ENCODE measurements at regions not wholly inside any gene's neighbourhood (a gene's known extent, or its start where the extent isn't known, plus 50 kb on each side); places are given as distances from the start of the nearest gene placed in this dataset.
"Not testable (repeated sequence)": the region's sequence is repeated elsewhere in the genome, so short reads cannot be mapped to it uniquely, and the experiment has no call there.

GRCh38 chr6:155861821-155862220 is 406.2 kb upstream of the NOX3 start:
- ChIA-PET POLR2A (ENCODE audit: low non-redundant PET) (no interaction called here), CTCF (interaction anchor here (0.7 kb wide), 1 partner anchor 836 kb away, joined by 4 read pairs; no protein-coding TSS in a partner anchor)
- DNase-seq (ENCODE audit: low spot score), result no peak
- TF ChIP-seq CTCF (conservative IDR thresholded peaks at IDR 0.05; ENCODE audit: low read depth), result no peak
- no peak overlapping the region for H3K27ac ChIP-seq

GRCh38 chr6:155858906-155859305 is 403.3 kb upstream of the NOX3 start:
- POLR2A ChIA-PET (ENCODE audit: low non-redundant PET); CTCF ChIA-PET; DNase-seq (ENCODE audit: low spot score); H3K27ac ChIP-seq: not testable (repeated sequence)

- CTCF ChIA-PET, result no interaction called here
- POLR2A ChIA-PET (ENCODE audit: low non-redundant PET), result no interaction called here
- TF ChIP-seq CTCF (conservative IDR thresholded peaks at IDR 0.05; ENCODE audit: low read depth), result no peak
- no peak overlapping the region for H3K27ac ChIP-seq
- DNase-seq (ENCODE audit: low spot score), result no peak
These were observed 399.1 kb upstream of the NOX3 start for GRCh38 chr6:155854787-155855186.

GRCh38 chr6:155853011-155853410 is 397.4 kb upstream of the NOX3 start:
- no peak overlapping the region for H3K27ac ChIP-seq
- ChIA-PET POLR2A (ENCODE audit: low non-redundant PET) (no interaction called here), CTCF (no interaction called here)
- DNase-seq (ENCODE audit: low spot score), result no peak
- no peak for TF ChIP-seq CTCF (conservative IDR thresholded peaks at IDR 0.05; ENCODE audit: low read depth)

GRCh38 chr6:155850408-155850841 is 394.8 kb upstream of the NOX3 start:
- DNase-seq (ENCODE audit: low spot score), result no peak
- CTCF ChIA-PET, result no interaction called here
- TF ChIP-seq CTCF (conservative IDR thresholded peaks at IDR 0.05; ENCODE audit: low read depth), result no peak
- H3K27ac ChIP-seq, result no peak overlapping the region
- POLR2A ChIA-PET (ENCODE audit: low non-redundant PET), result no interaction called here

- no peak for TF ChIP-seq CTCF (conservative IDR thresholded peaks at IDR 0.05; ENCODE audit: low read depth)
- POLR2A ChIA-PET (ENCODE audit: low non-redundant PET), result no interaction called here
- no peak overlapping the region for H3K27ac ChIP-seq
- DNase-seq (ENCODE audit: low spot score), result no peak
- CTCF ChIA-PET, result no interaction called here
These were observed 392.1 kb upstream of the NOX3 start for GRCh38 chr6:155847711-155848110.

GRCh38 chr6:155837474-155837873 is 381.8 kb upstream of the NOX3 start:
- ChIA-PET CTCF (no interaction called here), POLR2A (ENCODE audit: low non-redundant PET) (no interaction called here)
- no peak overlapping the region for H3K27ac ChIP-seq
- DNase-seq (ENCODE audit: low spot score), result no peak
- no peak for TF ChIP-seq CTCF (conservative IDR thresholded peaks at IDR 0.05; ENCODE audit: low read depth)

Measured in RWPE1 (cell line).